Right atrium auricular region (tissue), 2 donors: ENCODE measurements at regions not wholly inside any gene's neighbourhood (a gene's known extent, or its start where the extent isn't known, plus 50 kb on each side); places are given as distances from the start of the nearest gene placed in this dataset.
"Not testable (repeated sequence)": the region's sequence is repeated elsewhere in the genome, so short reads cannot be mapped to it uniquely, and the experiment has no call there.

Source experiments
- DNase-seq: peaks from one replicate; pipeline ENCODE4 v3.0.0-alpha.2; 2019; ENCODE audit warnings: low spot score
- H3K27ac ChIP-seq, 2 donors: fragments of 200-600 bp; sonication (generic); 1 replicate in 1 of 2; 2 replicates in 1 of 2; pipeline ENCODE4 v1.5.1; 2016 to 2019
- H3K27me3 ChIP-seq, 2 donors: fragments of 200-600 bp; sonication (generic); one replicate each; pipeline versions ENCODE4 v1.5.1 to v1.6.0; 2017 to 2019
- H3K36me3 ChIP-seq: fragments of 200-600 bp; sonication (generic); one replicate; pipeline ENCODE4 v1.5.1; 2016
- H3K4me1 ChIP-seq, 2 donors: fragments of 200-600 bp; sonication (generic); one replicate each; pipeline versions ENCODE4 v1.5.1 to v1.6.0; 2017 to 2019
- H3K4me3 ChIP-seq, 2 donors: fragments of 200-600 bp; sonication (generic); 1 replicate in 1 of 2; 2 replicates in 1 of 2; pipeline ENCODE4 v1.5.1; 2017 to 2019; ENCODE audit warnings: mild to moderate bottlenecking in 1 of 2, moderate library complexity in 1 of 2
- H3K9me3 ChIP-seq, 2 donors: fragments of 200-600 bp; sonication (generic); one replicate each; pipeline ENCODE4 v1.5.1; 2019
- CTCF ChIP-seq, 2 donors: fragments of 200-600 bp; sonication (generic); IDR thresholded peaks; one replicate each; pipeline ENCODE4 v1.5.1; 2019; ENCODE audit warnings: antibody characterized with exemption in 2 of 2

DNA sequence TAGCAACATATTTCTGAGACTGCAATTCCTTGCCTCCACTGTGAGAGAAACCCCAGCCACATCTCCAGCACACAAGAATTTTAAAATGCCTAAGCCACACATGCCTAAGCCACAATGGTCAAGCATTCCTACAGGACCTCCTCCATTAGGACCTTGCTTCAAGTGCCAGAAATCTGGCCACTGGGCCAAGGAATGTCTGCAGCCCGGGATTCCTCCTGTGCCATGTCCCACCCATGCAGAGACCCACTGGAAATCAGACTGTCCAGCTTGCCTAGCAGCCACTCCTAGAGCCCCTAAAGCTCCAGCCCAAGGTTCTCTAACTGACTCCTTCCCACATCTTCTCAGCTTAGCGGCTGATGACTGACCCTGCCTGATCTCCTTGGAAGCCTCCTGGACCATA lies 117.5 kb downstream of the AHR start:
- TF ChIP-seq CTCF (IDR thresholded peaks at IDR 0.05) = no peak
- no peak overlapping the region for H3K27ac ChIP-seq
- no peaks in the 10 kb centered on the region for H3K4me1 ChIP-seq
- no peaks in the 10 kb centered on the region for H3K27me3 ChIP-seq
- H3K9me3 ChIP-seq = no peaks in the 10 kb centered on the region
- no peak overlapping the region for H3K4me3 ChIP-seq
- no peaks in the 10 kb centered on the region for H3K36me3 ChIP-seq
- no peak for DNase-seq

DNA sequence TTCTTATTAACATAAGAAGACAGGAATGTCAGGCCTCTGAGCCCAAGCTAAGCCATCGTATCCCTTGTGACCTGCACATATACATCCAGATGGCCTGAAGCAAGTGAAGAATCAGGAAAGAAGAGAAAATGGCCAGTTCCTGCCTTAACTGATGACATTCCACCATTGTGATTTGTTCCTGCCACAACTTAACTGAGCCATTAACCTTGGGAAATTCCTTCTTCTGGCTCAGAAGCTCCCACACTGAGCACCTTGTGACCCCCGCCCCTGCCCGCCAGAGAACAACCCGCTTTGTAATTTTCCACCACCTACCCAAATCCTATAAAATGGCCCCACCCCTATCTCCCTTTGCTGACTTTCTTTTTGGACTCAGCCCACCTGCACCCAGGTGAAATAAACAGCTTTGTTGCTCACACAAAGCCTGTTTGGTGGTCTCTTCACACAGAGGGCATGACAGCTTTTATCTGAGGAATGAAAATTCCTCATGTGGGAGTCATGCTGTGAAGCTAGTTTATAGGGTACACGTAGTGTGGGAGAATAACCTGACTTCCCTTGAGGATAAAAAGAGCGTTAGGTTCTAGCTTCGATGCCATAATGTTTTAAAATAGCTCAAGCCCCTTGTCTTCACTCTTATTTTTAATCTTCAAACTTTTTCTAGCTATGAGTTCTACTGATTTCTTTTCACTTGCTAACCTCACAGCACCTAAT lies 122.0 kb downstream of the AHR start:
- not testable (repeated sequence) for H3K27me3 ChIP-seq, H3K4me1 ChIP-seq, H3K36me3 ChIP-seq, H3K9me3 ChIP-seq, H3K4me3 ChIP-seq, DNase-seq, H3K27ac ChIP-seq

- no peak for DNase-seq
- Histone ChIP-seq H3K4me3 (no peak overlapping the region), H3K27ac (no peak overlapping the region), H3K4me1 (no peaks in the 10 kb centered on the region), H3K9me3 (no peaks in the 10 kb centered on the region), H3K27me3 (no peaks in the 10 kb centered on the region), H3K36me3 (no peaks in the 10 kb centered on the region)
- no peak for TF ChIP-seq CTCF (IDR thresholded peaks at IDR 0.05)
Observed at GRCh38 chr7:17421941-17422340, 123.5 kb downstream of the AHR start.

GRCh38 chr7:17422966-17423365 lies 124.5 kb downstream of the AHR start:
- no peak overlapping the region for H3K4me3 ChIP-seq
- no peaks in the 10 kb centered on the region for H3K4me1 ChIP-seq
- TF ChIP-seq CTCF (IDR thresholded peaks at IDR 0.05) = no peak
- DNase-seq = no peak
- no peaks in the 10 kb centered on the region for H3K36me3 ChIP-seq
- no peaks in the 10 kb centered on the region for H3K27me3 ChIP-seq
- no peak overlapping the region for H3K27ac ChIP-seq
- peaks cover 0 to 4% of the 10 kb centered on the region in 2 donors for H3K9me3 ChIP-seq

GRCh38 chr7:17427924-17428323 lies 129.5 kb downstream of the AHR start:
- Histone ChIP-seq H3K36me3 (no peaks in the 10 kb centered on the region), H3K9me3 (peaks cover 0 to 18% of the 10 kb centered on the region in 2 donors), H3K27ac (no peak overlapping the region), H3K4me3 (no peak overlapping the region), H3K27me3 (no peaks in the 10 kb centered on the region), H3K4me1 (no peaks in the 10 kb centered on the region)
- DNase-seq = no peak
- no peak for TF ChIP-seq CTCF (IDR thresholded peaks at IDR 0.05)

- no peak overlapping the region for H3K27ac ChIP-seq
- H3K27me3 ChIP-seq = no peaks in the 10 kb centered on the region
- no peaks in the 10 kb centered on the region for H3K36me3 ChIP-seq
- H3K9me3 ChIP-seq = peaks cover 0 to 18% of the 10 kb centered on the region in 2 donors
- TF ChIP-seq CTCF (IDR thresholded peaks at IDR 0.05) = no peak
- no peak for DNase-seq
- H3K4me1 ChIP-seq = no peaks in the 10 kb centered on the region
- no peak overlapping the region for H3K4me3 ChIP-seq
Observed at GRCh38 chr7:17429579-17429978, 131.1 kb downstream of the AHR start.
